SK-N-SH (cell line): ENCODE measurements at regions not wholly inside any gene's neighbourhood (a gene's known extent, or its start where the extent isn't known, plus 50 kb on each side); places are given as distances from the start of the nearest gene placed in this dataset.

Experiments used
- CTCF ChIA-PET: fragments of 300-600, 350-600 bp; formaldehyde crosslinking; extraction: SDS; loops from one replicate; lab custom pipeline; 2021; lab: Yijun Ruan, JAX
- POLR2A ChIA-PET: fragments of 350-600 bp; sonication (Branson Sonifier 250); formaldehyde crosslinking; extraction: SDS; loops from one replicate; lab custom pipeline; 2020; ENCODE audit warnings: antibody characterized with exemption, inconsistent platforms; lab: Yijun Ruan, JAX
- DNase-seq: peaks from one replicate; pipeline ENCODE4 v3.0.0; 2012
- H2AFZ ChIP-seq: fragments of 200-600 bp; sonication (generic); 2 replicates; pipeline ENCODE4 v1.8.1; 2016; ENCODE audit warnings: antibody characterized with exemption, mild to moderate bottlenecking, low read depth
- H3F3A ChIP-seq: fragments of 200-600 bp; sonication (generic); replicated peaks from 2 replicates; pipeline ENCODE3; 2016; ENCODE audit warnings: antibody characterized with exemption, mild to moderate bottlenecking; ENCODE audit not compliant: insufficient read depth
- H3K27ac ChIP-seq, 2 experiments: fragments of 200-500 bp in 1 of 2; fragments of 200-600 bp in 1 of 2; sonication (Bioruptor generic) in 1 of 2; sonication (generic), shearing (Covaris generic) in 1 of 2; 2 replicates each; pipeline versions ENCODE4 v1.5.1 to v1.6.1; 2014 to 2016; ENCODE audit warnings: low read depth in 2 of 2, inconsistent platforms in 1 of 2, low read length in 1 of 2, mild to moderate bottlenecking in 1 of 2, mixed read lengths in 1 of 2
- H3K27me3 ChIP-seq: fragments of 200-600 bp; sonication (generic), shearing (Covaris generic); 2 replicates; pipeline ENCODE4 v1.6.1; 2016; ENCODE audit warnings: mixed run types; ENCODE audit not compliant: insufficient read depth
- H3K36me3 ChIP-seq, 2 experiments: fragments of 200-500 bp in 1 of 2; fragments of 200-600 bp in 1 of 2; sonication (Bioruptor generic) in 1 of 2; sonication (generic) in 1 of 2; replicated peaks in 1 of 2; 2 replicates each; pipeline versions ENCODE3 to v1.5.1; 2014 to 2016; ENCODE audit warnings: low read length in 1 of 2, mild to moderate bottlenecking in 1 of 2; ENCODE audit not compliant: insufficient read depth in 2 of 2, control insufficient read depth in 1 of 2
- H3K4me1 ChIP-seq, 2 experiments: fragments of 200-500 bp in 1 of 2; fragments of 200-600 bp in 1 of 2; sonication (Bioruptor generic) in 1 of 2; sonication (generic), shearing (Covaris generic) in 1 of 2; 2 replicates each; pipeline versions ENCODE4 v1.5.1 to v1.6.1; 2014 to 2016; ENCODE audit warnings: low read depth in 1 of 2, low read length in 1 of 2, mixed run types in 1 of 2; ENCODE audit not compliant: insufficient read depth in 2 of 2, control insufficient read depth in 1 of 2
- H3K4me2 ChIP-seq: fragments of 200-600 bp; sonication (generic), shearing (Covaris generic); 2 replicates; pipeline ENCODE4 v1.6.1; 2017; ENCODE audit warnings: mixed run types
- H3K4me3 ChIP-seq, 2 experiments: fragments of 200-500 bp in 1 of 2; fragments of 200-600 bp in 1 of 2; sonication (Bioruptor generic) in 1 of 2; sonication (generic), shearing (Covaris generic) in 1 of 2; 2 replicates each; pipeline versions ENCODE4 v1.5.1 to v1.8.1; 2014 to 2016; ENCODE audit warnings: low read depth in 2 of 2, inconsistent platforms in 1 of 2, low read length in 1 of 2, mild to moderate bottlenecking in 1 of 2, mixed read lengths in 1 of 2, moderate library complexity in 1 of 2
- H3K79me2 ChIP-seq: fragments of 200-600 bp; sonication (generic); 2 replicates; pipeline ENCODE4 v1.8.1; 2017; ENCODE audit warnings: mild to moderate bottlenecking; ENCODE audit not compliant: insufficient read depth
- H3K9ac ChIP-seq: fragments of 200-600 bp; sonication (generic); 2 replicates; pipeline ENCODE4 v1.6.1; 2017; ENCODE audit warnings: mixed run types
- H3K9me2 ChIP-seq: fragments of 200-600 bp; sonication (generic); 2 replicates; pipeline ENCODE4 v1.6.1; 2017; ENCODE audit warnings: mixed run types
- H3K9me3 ChIP-seq: fragments of 200-600 bp; sonication (generic); 2 replicates; pipeline ENCODE4 v1.6.1; 2017; ENCODE audit warnings: mixed run types, mild to moderate bottlenecking, moderate library complexity
- H4K20me1 ChIP-seq: fragments of 200-600 bp; sonication (generic); 2 replicates; pipeline ENCODE4 v1.6.1; 2017; ENCODE audit warnings: mild to moderate bottlenecking, mixed run types; ENCODE audit not compliant: insufficient read depth
- ELF1 ChIP-seq: IDR thresholded peaks from 2 replicates; pipeline ENCODE4 v1.4.0; 2012
- EZH2phosphoT487 ChIP-seq: fragments of 200-600 bp; sonication (generic); IDR thresholded peaks from 2 replicates; pipeline ENCODE4 v1.6.1; 2017; ENCODE audit warnings: low read depth, mixed run types, mild to moderate bottlenecking, antibody characterized with exemption, moderate library complexity, borderline replicate concordance
- FOXJ3 ChIP-seq: sonication (generic); formaldehyde crosslinking; IDR thresholded peaks from 2 replicates; pipeline ENCODE4 v1.5.1; 2020; ENCODE audit warnings: mild to moderate bottlenecking, missing genetic modification reagents
- FOXM1 ChIP-seq: IDR thresholded peaks from 2 replicates; pipeline ENCODE4 v1.4.0; 2012; ENCODE audit warnings: low read depth, mild to moderate bottlenecking
- GABPA ChIP-seq: IDR thresholded peaks from 2 replicates; pipeline ENCODE4 v1.4.0; 2012; ENCODE audit warnings: low read depth, mild to moderate bottlenecking
- GATA2 ChIP-seq: sonication (generic); formaldehyde crosslinking; IDR thresholded peaks from 2 replicates; pipeline ENCODE4 v1.5.0; 2020; ENCODE audit warnings: mild to moderate bottlenecking, missing genetic modification reagents
- IRF3 ChIP-seq: fragments of 150-350 bp; IDR thresholded peaks from 2 replicates; pipeline ENCODE4 v1.6.1; 2016; ENCODE audit warnings: mild to moderate bottlenecking, low read depth, low read length
- JUND ChIP-seq: IDR thresholded peaks from 2 replicates; pipeline ENCODE4 v1.4.0; 2012
- MAX ChIP-seq: IDR thresholded peaks from 2 replicates; pipeline ENCODE4 v1.4.0; 2012; ENCODE audit warnings: low read depth
- NFIC ChIP-seq: IDR thresholded peaks from 2 replicates; pipeline ENCODE4 v1.4.0; 2012; ENCODE audit warnings: borderline replicate concordance
- NRF1 ChIP-seq: IDR thresholded peaks from 2 replicates; pipeline ENCODE4 v1.6.1; 2012; ENCODE audit warnings: low read depth, mild to moderate bottlenecking, low read length
- RAD21 ChIP-seq: IDR thresholded peaks from 2 replicates; pipeline ENCODE4 v1.6.1; 2012; ENCODE audit warnings: mild to moderate bottlenecking, low read length
- RCOR1 ChIP-seq: fragments of 150-350 bp; IDR thresholded peaks from 2 replicates; pipeline ENCODE4 v1.6.1; 2017; ENCODE audit warnings: antibody characterized with exemption, low read length
- RXRA ChIP-seq: IDR thresholded peaks from 2 replicates; pipeline ENCODE4 v1.4.0; 2012; ENCODE audit warnings: low read depth, mild to moderate bottlenecking, borderline replicate concordance
- SIN3A ChIP-seq: IDR thresholded peaks from 2 replicates; pipeline ENCODE4 v1.6.1; 2012; ENCODE audit warnings: low read depth, mild to moderate bottlenecking, low read length, moderate library complexity, borderline replicate concordance
- SMC3 ChIP-seq: IDR thresholded peaks from 2 replicates; pipeline ENCODE4 v1.6.1; 2012; ENCODE audit warnings: low read depth, low read length, improper control_type of control experiment
- USF1 ChIP-seq: IDR thresholded peaks from 2 replicates; pipeline ENCODE4 v1.4.0; 2012; ENCODE audit warnings: low read depth, borderline replicate concordance
- USF2 ChIP-seq: fragments of 150-350 bp; IDR thresholded peaks from 2 replicates; pipeline ENCODE4 v1.6.1; 2017; ENCODE audit warnings: antibody characterized with exemption, low read length, low read depth, borderline replicate concordance
- ZBTB33 ChIP-seq: IDR thresholded peaks from 2 replicates; pipeline ENCODE4 v1.4.0; 2012; ENCODE audit warnings: low read depth, borderline replicate concordance

- Histone ChIP-seq H3K4me2 (no peak overlapping the region), H2AFZ (no peak overlapping the region), H3K9me3 (no peaks in the 10 kb centered on the region), H3K27ac (no peak overlapping the region), H3K4me1 (no peaks in the 10 kb centered on the region; a peak in 1 of 4 replicates), H3K79me2 (no peaks in the 10 kb centered on the region), H3K27me3 (no peaks in the 10 kb centered on the region; the same call in 1 of the 2 replicates), H3K4me3 (no peak overlapping the region), H3K9ac (no peak overlapping the region), H3K36me3 (no peaks in the 10 kb centered on the region), H3K9me2 (no peaks in the 10 kb centered on the region), H3F3A (no peaks in the 10 kb centered on the region), H4K20me1 (no peaks in the 10 kb centered on the region)
- CTCF ChIA-PET = no interaction called here
- TF ChIP-seq IRF3 (no peak), RXRA (no peak), ELF1 (no peak), FOXM1 (no peak), NRF1 (no peak), SIN3A (no peak), USF1 (no peak), MAX (no peak), GABPA (no peak), ZBTB33 (no peak), USF2 (no peak), JUND (no peak), GATA2 (CRISPR knock-in tag) (no peak), FOXJ3 (CRISPR knock-in tag) (no peak), NFIC (no peak), RCOR1 (no peak), EZH2phosphoT487 (no peak), SMC3 (no peak), RAD21 (no peak)
- POLR2A ChIA-PET = no interaction called here
- no peak for DNase-seq
Observed at GRCh38 chr13:37997641-37998040, 128.1 kb upstream of the TRPC4 start.
